Loucy (cell line): ENCODE measurements at regions not wholly inside any gene's neighbourhood (a gene's known extent, or its start where the extent isn't known, plus 50 kb on each side); places are given as distances from the start of the nearest gene placed in this dataset.

ENCODE experiments used
- CTCF ChIP-seq: fragments of 200-600 bp; sonication (generic); conservative IDR thresholded peaks from 2 replicates; pipeline ENCODE4 v1.5.1; 2014; ENCODE audit warnings: mild to moderate bottlenecking, antibody characterized with exemption, low read length
- EZH2phosphoT487 ChIP-seq: fragments of 200-600 bp; IDR thresholded peaks from 2 replicates; pipeline ENCODE4 v1.6.1; 2018; ENCODE audit warnings: antibody characterized with exemption, mild to moderate bottlenecking, moderate library complexity, borderline replicate concordance

- TF ChIP-seq CTCF (no peak), EZH2phosphoT487 (no peak)
Observed at GRCh38 chr2:22880161-22880560, 504.8 kb upstream of the KLHL29 start.
